Stimulated activated CD4-positive, alpha-beta T cell treated with anti-CD3 and anti-CD28 coated beads, TNF-alpha, amount 100 ng/mL, for 1 hour (primary cell): ENCODE measurements at regions not wholly inside any gene's neighbourhood (a gene's known extent, or its start where the extent isn't known, plus 50 kb on each side); places are given as distances from the start of the nearest gene placed in this dataset.
"Not testable (repeated sequence)": the region's sequence is repeated elsewhere in the genome, so short reads cannot be mapped to it uniquely, and the experiment has no call there.

Experiments
- DNase-seq, 3 donors: peaks; one replicate each; pipeline ENCODE4 v3.0.0-alpha.2; 2020; ENCODE audit warnings: low read depth in 3 of 3, low spot score in 1 of 3

DNA sequence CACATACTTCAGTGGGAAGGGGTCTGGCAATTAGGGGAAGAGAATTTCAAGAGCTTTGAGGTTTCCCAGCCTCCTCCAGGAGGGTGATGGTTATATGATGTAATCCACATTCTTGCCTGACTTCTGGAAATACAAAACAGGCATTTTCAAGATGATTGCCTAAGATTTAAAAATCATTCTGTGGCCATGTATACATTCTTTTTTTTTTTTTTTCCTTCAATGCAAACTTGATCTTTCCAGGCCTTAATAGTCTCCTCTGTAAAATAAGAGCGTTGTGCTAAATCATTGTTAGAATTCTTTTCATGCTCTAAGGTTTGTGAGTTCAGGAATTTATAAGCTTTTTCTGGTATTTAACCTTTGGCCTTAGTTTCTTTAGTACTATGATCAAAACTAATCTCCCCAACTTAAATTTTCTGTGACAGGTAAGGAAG lies 192.3 kb upstream of the HMCN1 start:
- no peak for DNase-seq

DNA sequence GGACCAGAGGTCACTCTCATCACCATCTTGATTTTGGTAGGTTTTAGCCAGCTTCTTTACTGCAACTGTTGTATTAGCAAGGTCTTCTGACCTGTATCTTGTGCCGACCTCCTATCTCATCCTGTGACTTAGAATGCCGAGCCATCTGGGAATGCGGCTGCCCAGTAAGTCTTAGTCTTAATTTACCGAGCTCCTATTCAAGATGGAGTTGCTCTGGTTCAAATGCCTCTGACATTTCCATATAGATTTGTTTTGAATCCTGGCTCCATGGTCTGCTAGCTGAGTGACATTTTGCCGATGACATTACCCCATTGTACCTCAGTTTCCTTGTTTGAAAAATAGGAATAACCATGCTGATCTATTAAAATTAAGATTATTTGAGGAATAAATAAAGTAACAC lies 193.9 kb upstream of the HMCN1 start:
- DNase-seq = no peak

DNA sequence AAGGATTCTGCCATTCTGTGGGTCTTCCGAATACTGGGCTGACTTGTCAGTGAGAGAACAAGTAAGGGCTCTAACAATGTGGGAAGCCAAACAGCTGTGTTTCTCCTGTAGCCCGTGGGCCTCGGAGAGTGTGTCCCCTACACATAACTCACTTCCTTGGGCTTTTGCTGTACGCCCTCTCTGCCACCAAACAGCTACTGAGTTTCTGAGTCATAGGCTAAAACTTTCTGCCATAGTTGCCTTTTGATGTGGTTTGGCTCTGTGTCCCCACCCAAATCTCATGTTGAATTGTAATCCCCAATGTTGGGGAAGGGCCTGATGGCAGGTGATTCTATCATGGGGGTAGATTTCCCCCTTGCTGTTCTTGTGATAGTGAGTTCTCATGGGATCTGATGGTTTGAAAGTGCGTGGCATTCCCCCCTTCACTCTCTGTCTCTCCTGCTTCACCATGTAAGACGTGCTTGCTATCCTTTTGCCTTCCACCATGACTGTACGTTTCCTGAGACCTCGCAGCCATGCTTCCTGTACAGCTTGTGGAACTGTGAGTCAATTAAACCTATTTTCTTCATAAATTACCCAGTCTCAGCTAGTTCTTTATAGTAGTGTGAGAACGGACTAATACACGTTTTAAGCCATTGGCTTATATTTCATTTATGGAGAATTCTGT lies 194.8 kb upstream of the HMCN1 start:
- DNase-seq = no peak

DNA sequence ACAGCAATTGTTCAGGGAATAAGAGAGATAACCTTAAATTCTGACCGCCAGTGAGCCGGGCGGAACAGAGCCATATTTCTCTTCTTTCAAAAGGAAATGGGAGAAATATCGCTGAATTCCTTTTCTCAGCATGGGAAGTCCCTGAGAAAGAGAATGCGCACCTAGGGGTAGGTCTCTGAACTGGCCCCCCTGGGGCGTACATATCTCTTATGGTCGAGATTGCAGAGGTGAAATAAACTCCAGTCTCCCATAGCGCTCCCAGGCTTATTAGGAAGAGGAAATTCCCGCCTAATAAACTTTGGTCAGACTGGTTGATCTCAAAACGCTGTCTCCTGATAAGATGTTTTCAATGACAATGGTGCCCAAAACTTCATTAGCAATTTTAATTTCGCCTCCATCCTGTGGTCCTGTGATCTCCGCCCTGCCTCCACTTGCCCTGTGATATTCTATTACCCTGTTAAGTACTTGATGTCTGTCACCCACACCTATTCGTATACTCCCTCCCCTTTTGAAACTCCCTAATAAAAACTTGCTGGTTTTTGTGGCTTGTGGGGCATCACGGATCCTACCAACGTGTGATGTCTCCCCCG lies 195.8 kb upstream of the HMCN1 start:
- not testable (repeated sequence) for DNase-seq

DNA sequence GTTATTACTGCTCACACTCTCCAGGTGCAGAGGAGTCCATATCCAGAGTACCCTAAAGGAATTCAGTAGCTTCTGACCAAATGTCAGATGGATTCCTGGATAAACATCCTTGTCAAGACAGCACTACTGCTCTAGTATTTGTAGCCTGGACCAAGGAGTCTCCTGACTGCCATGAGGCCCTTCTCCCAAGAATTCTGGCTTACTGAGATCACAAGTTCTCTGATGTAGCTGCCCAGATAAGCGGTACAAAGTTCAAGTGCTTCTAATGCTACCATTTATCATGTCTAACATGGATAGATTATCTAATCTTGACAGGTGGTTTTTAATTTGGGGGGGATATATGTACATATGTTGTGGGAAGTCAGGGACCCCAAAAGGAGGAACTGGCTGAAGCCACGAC lies 196.6 kb upstream of the HMCN1 start:
- DNase-seq = no peak

DNA sequence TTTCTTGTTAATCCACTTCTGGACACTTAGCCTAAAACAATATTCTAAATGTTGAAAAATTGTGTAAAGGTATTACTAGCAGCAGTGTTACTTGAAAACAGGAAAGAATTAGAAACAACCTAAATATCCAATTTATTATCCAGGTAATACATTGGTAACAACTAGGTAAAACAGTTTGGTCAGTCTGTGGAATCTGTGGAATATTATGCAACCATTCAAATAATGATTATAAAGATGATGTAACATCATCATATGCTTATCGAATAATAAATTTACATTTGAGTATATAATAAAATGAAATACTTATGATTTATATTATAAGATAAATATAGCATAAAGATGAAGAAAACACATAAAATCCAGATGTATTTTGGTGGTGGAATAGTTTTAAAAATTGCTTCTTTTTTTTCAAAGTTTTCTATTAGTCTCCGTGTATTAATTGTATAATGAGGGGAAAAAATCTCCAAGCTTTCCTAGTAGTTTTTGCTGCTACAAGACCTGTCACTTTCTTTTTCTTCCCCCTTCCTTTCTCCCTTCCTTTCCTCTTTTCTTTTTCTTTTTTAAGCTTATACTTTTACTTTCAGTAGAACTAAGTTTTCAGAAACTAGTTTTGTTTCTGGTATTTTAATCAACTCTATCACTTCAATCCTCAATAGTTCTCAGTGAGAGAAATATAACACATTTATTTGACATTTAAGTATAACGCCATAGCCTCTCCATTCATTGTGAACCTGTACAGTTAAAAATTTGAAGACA lies 197.8 kb upstream of the HMCN1 start:
- no peak for DNase-seq

DNA sequence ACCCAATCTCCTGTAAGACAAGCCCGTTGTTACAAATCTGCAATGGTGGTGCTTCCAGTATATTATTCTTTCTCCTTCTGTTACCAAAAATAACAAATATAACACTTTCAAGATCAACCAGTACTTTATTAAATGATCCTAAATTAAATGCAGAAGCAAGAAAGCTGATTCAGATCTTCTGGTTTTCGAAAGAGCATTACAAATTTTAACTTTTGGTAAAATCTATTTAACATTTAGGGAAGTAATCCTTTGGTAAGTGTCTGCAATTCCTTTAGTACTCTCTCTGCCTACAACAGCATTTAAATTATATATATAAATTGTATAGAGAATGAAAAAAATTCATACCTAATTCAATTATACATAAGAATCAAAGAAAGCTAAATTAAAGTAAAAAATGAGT lies 198.6 kb upstream of the HMCN1 start:
- DNase-seq = no peak

DNA sequence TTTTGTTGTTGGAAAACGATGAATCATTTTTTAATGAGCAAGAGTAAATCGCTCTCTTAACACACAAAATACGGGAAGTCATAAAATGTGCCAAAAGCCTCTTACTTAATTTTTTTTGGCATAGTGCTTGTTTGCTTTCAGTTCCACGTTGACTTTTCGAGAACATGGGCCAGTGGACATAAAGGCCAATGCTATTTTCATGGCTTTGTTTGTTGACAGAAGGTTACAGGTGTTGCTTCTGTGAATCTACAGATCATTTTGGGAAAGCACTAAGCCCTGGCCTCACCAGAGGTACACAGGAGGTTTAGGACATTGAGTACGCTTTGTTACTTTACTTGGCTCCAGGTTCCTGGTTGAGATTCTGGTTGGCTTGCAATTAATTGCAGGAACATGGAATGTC lies 199.4 kb upstream of the HMCN1 start:
- DNase-seq = no peak

DNA sequence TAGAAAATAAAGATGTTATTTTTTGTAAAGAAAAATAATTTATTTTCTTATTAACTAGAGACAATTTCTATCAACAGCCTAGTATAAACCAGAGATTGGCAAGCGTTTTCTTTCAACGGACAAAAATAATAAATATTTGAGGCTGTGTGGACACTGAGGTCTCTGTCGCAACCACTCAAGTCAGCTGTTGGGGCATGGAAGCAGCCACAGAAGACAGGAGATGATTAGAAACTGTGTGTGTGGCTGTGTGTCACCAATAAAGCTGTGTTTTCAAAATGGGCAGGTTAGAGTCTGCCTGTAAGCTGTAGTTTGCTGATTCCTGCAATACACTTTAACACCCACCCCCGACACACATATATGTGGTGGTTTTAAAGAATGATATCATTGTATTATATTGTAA lies 200.6 kb upstream of the HMCN1 start:
- no peak for DNase-seq

DNA sequence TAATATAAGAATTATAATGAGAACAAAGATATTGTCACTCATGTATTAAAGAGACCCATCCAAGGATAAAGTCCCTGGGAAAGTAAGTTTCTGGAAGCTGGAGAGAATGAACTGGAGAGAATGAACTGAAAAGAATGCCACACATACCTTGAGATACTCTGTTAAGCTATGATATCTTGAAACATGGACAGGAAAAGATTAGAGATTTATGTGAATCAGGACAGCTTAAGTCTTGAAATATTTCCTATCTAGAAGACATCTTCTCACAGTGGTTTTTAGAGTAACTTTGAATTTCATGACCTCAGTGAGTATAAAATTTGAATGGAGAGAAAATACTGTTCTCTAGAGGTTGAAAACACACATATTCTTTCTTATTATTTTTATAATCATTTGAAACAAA lies 201.3 kb upstream of the HMCN1 start:
- no peak for DNase-seq

DNA sequence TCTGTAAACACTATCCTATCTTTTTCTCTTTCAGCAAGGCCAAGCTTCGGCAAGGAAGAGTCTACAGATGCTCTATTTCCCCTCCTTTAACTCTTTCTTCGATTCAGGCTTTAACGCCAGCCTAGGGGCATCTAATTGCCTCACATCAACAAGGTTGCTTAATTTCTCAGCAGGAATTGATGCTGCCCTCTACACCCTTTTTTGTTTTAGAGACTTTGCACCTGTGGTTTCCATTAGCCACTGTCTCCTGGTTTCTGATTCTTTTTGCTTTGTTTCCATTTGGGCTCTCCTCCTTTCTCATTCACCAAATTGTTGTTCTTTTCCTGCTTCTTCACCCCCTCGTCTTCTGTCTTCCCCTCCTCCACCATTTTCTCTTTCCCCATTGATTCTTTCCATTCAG lies 202.4 kb upstream of the HMCN1 start:
- no peak for DNase-seq

DNA sequence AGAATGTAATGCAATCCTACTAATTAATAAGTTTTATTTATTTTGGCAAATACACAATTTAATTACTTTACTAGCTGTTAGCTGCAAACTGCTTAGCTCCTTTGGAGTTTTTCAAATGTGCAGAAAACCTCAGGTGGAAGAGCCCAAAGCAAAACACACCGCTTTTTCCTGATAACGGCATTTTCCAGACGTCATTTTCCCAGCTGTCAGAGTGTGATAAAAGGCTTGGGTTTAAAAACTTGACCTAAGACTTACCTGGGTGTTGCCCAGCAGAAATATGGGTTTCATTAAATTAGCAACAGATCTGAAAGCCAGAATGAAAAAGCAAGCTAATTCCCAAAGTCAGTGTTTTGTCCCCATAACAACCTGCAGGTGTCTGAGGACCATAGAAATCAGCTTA lies 204.0 kb upstream of the HMCN1 start:
- DNase-seq = no peak

DNA sequence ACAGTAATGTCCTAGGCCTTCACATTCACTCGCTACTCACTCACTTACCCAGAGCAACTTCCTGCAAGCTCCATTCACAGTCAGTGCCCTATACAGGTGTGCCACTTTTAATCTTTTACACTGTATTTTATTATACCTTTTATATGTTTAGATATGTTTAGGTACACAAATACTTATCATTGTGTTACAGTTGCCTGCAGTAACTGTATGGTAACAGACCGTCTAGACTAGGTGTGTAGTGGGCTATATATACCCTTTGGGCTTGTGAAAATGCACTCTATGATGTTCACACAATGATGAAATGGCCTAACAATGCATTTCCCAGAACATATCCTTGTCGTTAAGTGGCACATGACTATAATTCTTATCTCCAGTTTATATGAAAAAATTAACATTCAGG lies 204.5 kb upstream of the HMCN1 start:
- no peak for DNase-seq

DNA sequence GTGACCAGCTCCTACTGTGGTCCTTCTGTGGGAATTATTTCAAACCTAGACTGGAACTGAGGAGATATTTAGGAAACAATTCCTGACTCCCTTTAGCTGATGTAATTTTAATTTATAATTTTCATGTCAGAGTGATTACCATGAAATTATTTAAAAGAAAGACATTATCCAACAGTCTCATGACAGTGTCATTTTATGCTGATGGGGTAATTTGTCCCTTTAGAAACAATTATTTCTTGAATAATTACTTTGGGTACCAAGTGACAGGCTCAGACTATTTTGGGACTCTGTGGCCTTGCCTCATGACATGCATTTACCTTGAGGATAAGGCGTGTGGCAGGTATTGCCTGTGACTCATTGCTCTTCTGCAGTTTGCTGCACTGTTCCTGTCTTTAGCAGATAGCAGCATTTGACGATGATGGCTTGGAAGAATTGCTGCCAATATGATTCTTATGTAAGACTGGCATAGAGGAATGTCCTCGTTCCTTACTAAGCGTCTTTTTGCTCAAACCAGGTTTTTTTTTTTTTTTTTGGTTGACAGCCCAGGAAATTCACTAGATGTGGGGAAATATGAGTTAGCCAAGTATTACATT lies 206.0 kb upstream of the HMCN1 start:
- DNase-seq = no peak

DNA sequence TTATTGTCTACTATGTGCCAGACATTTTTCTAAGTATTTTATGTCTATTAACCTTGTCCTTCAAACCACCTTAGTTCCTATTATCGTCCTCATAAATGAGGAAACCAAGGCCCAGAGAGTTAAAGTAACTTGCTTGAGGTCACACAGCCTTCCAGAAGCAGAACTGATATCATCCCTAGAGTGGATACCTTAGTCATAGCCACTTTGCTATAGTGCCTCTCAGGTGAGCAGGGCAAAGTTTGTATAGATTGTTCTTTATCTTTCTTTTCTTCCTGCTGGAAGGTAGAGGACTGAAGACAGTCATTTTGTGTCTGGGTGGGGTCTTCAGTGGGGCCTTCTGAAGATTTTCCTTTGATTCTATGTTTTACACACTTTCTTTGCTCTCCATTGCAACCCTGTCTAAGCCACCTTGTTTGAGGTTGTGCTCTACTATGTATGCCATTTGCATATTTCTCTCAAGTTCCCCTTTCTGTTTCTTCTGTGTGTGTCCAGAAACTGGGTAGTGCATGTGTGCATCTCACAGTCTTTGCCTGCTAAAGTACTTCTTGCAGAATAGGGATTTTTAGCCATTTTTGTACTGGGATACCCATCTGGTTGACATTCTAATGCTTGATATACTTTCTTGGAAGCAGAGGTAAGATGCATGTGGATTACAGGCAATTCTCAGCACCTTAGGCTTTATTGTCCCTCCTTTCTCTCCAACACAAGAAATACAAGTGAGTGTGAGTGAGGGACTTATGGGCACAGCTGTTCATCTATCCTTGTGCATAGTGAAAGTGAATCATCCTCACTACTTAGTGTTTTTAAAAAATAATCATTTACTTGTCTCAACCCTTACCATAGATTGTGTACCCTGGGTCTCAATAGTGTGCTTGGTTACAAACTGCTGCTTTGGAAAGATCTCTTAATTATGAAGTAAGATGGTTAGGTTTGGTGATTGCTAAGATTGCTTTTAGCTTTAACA lies 207.6 kb upstream of the HMCN1 start:
- DNase-seq = no peak

DNA sequence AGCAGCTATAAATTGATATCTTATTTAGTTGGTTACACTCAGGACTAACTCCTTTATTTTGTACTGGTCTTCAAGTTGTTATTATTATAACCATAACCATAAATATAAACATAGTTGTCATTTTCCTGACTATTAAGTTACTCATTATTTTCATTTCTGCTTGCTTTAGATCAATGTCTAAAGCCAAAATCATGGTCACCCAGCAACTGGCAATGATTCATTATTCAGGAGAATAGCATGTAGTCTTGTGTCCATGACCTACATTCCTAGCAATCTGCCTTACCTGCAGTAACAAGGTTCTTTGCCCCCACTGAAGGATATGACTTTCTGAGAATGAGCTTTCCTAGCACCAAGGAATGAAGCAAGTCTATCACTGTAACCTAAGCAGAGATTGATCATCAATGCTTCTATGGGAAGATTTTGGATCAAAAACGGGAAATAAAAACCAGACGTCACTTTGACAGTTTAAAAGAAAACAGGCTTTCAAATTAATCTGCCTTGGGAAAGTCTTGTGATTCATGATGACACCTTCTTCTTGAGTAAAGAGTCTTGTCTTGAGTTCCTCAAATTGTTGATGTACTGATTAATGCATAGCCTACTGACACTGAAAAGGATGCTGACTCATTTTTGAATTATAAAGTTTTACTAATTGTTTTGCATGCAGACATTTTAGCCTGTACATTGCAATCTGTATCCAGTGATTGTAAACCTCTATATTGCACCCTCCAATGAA lies 203.3 kb upstream of the IVNS1ABP start:
- DNase-seq = no peak

DNA sequence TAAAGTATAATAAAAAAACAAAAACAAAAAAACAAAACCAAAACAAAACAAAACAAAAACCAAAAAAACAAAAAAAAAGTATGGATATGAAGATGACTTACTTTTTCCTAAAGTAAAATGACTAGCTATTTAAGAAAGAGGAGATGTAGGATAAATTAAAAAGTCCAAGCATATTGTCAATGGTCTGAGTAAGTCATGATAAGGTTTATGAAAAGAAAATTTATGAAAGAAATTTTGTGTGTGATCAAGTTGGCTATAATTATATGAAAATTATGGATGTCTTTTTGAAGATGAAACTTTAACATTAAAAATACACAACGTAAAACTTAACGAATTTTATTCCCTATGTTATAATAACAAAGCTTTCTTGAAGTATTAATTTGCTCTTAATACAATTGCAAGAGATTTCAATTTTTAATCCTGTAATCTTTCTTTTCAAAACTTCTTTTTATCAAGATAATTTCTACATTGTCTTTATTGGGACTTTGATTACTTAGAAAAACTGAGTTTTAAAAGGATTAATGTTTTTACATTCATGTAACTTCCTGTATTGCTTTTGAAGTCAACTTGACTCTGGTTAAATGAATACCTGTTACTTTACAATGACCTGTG lies 200.9 kb upstream of the IVNS1ABP start:
- DNase-seq = no peak

DNA sequence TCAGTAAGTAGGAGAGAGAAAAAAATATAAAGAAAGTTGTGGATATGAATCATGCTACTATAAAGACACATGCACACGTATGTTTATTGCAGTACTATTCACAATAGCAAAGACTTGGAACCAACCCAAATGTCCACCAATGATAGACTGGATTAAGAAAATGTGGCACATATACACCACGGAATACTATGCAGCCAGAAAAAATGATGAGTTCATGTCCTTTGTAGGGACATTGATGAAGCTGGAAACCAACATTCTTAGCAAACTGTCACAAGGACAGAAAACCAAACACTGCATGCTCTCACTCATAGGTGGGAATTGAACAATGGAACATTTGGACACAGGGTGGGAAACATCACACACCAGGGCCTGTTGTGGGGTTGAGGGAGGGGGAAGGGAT lies 200.3 kb upstream of the IVNS1ABP start:
- not testable (repeated sequence) for DNase-seq

DNA sequence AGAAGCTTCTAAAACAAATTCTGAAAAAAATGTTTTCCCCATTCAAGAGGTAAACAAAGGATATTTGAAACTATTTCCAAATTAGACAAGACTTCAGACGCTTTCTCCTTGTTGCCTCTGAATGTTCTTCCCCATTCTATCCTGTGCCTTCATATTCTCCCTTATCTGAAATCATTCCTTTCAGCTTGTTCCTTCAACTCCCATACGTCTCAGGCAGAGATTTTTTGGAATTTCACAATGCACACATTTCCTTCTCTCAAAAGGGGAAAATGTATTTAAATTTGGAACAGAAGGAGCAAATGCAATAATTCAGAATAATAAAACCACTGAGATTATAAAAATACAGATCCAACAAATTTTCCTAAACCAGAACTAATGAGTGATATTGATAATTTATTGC lies 198.7 kb upstream of the IVNS1ABP start:
- no peak for DNase-seq

DNA sequence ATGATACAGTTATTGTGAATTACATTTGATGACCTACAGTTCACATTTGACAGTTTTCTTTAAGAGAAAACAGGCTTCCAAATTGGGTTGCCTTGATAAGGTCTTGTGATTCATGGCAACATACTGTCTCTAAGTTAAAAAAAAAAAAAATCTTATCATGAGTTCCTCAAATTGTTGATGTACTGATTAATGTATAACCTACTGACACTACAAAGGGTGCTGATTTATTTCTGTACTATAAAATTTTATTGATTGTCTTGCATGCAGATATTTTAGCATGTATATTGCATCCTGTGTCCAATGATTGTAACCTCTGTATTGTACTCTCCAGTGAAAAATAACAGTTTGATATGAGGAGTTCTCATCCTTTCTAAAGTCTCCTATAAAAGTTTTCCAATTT lies 197.3 kb upstream of the IVNS1ABP start:
- no peak for DNase-seq
